Neural cell (in vitro differentiated cells): ENCODE measurements at regions not wholly inside any gene's neighbourhood (a gene's known extent, or its start where the extent isn't known, plus 50 kb on each side); places are given as distances from the start of the nearest gene placed in this dataset.
"Not testable (repeated sequence)": the region's sequence is repeated elsewhere in the genome, so short reads cannot be mapped to it uniquely, and the experiment has no call there.

ENCODE experiments used
- EP300 ChIP-seq: fragments of 450-650 bp; conservative IDR thresholded peaks from 2 replicates; pipeline ENCODE4 v1.6.1; 2014; ENCODE audit warnings: antibody characterized with exemption, mild to moderate bottlenecking, moderate library complexity; ENCODE audit not compliant: poor library complexity, severe bottlenecking
- TF ChIP-seq, protein P1 (sequence below): fragments of 450-650 bp; IDR thresholded peaks from 2 replicates; pipeline ENCODE4 v1.5.1; 2014; ENCODE audit warnings: antibody characterized with exemption, mild to moderate bottlenecking, moderate library complexity; ENCODE audit not compliant: poor library complexity, severe bottlenecking

DNA sequence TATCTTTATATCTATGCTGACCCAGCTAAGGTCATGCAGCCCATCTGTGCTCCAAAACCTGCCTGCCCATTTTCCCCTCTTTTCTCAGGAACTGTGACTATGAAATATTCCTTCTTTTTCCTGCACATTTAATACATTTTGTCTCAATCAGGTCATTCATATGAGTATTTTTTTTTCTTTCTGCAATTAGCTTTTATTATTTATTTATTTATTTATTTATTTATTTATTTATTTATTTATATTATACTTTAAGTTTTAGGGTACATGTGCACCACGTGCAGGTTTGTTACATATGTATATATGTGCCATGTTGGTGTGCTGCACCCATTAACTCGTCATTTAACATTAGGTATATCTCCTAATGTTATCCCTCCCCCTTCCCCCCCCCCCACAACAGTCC, 421.7 kb upstream of the PODXL start:
- TF ChIP-seq, protein P1, sequence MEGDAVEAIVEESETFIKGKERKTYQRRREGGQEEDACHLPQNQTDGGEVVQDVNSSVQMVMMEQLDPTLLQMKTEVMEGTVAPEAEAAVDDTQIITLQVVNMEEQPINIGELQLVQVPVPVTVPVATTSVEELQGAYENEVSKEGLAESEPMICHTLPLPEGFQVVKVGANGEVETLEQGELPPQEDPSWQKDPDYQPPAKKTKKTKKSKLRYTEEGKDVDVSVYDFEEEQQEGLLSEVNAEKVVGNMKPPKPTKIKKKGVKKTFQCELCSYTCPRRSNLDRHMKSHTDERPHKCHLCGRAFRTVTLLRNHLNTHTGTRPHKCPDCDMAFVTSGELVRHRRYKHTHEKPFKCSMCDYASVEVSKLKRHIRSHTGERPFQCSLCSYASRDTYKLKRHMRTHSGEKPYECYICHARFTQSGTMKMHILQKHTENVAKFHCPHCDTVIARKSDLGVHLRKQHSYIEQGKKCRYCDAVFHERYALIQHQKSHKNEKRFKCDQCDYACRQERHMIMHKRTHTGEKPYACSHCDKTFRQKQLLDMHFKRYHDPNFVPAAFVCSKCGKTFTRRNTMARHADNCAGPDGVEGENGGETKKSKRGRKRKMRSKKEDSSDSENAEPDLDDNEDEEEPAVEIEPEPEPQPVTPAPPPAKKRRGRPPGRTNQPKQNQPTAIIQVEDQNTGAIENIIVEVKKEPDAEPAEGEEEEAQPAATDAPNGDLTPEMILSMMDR, result not testable (repeated sequence)
- TF ChIP-seq EP300, result not testable (repeated sequence)
